Thyroid gland (tissue), 4 donors: ENCODE measurements at regions not wholly inside any gene's neighbourhood (a gene's known extent, or its start where the extent isn't known, plus 50 kb on each side); places are given as distances from the start of the nearest gene placed in this dataset.

Experiments used
- DNase-seq, 2 donors: peaks; one replicate each; pipeline ENCODE4 v3.0.0-alpha.2; 2019
- H3K27ac ChIP-seq, 3 donors: fragments of 200-600 bp; sonication (generic); 1 replicate in 2 of 3; 2 replicates in 1 of 3; pipeline ENCODE4 v1.5.1; 2016 to 2019; ENCODE audit warnings: mild to moderate bottlenecking in 1 of 3, moderate library complexity in 1 of 3
- H3K27me3 ChIP-seq: fragments of 200-600 bp; sonication (generic); one replicate; pipeline ENCODE4 v1.5.1; 2019
- H3K36me3 ChIP-seq, 2 donors: fragments of 200-600 bp; sonication (generic); one replicate each; pipeline ENCODE4 v1.5.1; 2016 to 2019
- H3K4me1 ChIP-seq, 2 donors: fragments of 200-600 bp; sonication (generic); one replicate each; pipeline ENCODE4 v1.5.1; 2017 to 2019
- H3K4me3 ChIP-seq, 3 donors: fragments of 200-600 bp; sonication (generic); replicated peaks in 1 of 3; 1 replicate in 2 of 3; 2 replicates in 1 of 3; pipeline ENCODE4 v1.5.1; 2016; ENCODE audit warnings: mild to moderate bottlenecking in 1 of 3
- H3K9me3 ChIP-seq: fragments of 200-600 bp; sonication (generic); one replicate; pipeline ENCODE4 v1.5.1; 2017
- CTCF ChIP-seq, 6 experiments: fragments of 200-600 bp in 3 of 6; fragments of 450-650 bp in 3 of 6; sonication (generic) in 3 of 6; IDR thresholded peaks; one replicate each; pipeline ENCODE4 v1.5.1; 2016 to 2019; ENCODE audit warnings: antibody characterized with exemption in 6 of 6, mild to moderate bottlenecking in 2 of 6, inconsistent platforms in 1 of 6, moderate library complexity in 1 of 6
- POLR2A ChIP-seq, 2 donors: fragments of 450-650 bp; IDR thresholded peaks; one replicate each; pipeline ENCODE4 v1.6.1; 2017; ENCODE audit warnings: antibody characterized with exemption in 2 of 2, mild to moderate bottlenecking in 2 of 2, moderate library complexity in 1 of 2
- WGBS, 2 donors: methylation state at CpG; one replicate each; pipeline ENCODE4 v1.1.5; 2017; 5-methylcytosine and 5-hydroxymethylcytosine counted together
- intact Hi-C: fragments of 100-400 bp; cut with DNase I; formaldehyde crosslinking; loops from one replicate; pipeline ENCODE4 v1.15.1; 2023

GRCh38 chr13:100809856-100810255, 135.3 kb upstream of the TMTC4 start:
- Histone ChIP-seq H3K4me1 (no peaks in the 10 kb centered on the region), H3K27ac (no peak overlapping the region), H3K27me3 (no peaks in the 10 kb centered on the region), H3K36me3 (no peaks in the 10 kb centered on the region), H3K9me3 (no peaks in the 10 kb centered on the region), H3K4me3 (no peak overlapping the region)
- no peak for TF ChIP-seq CTCF (IDR thresholded peaks at IDR 0.05)
- no peak for TF ChIP-seq POLR2A (IDR thresholded peaks at IDR 0.05)
- intact Hi-C loops, result no loop called here
- DNase-seq, result no peak
- WGBS, 2 donors, result 58 to 62% methylated on average over 3 of the region's 3 CpGs

GRCh38 chr13:100809129-100809390, 134.5 kb upstream of the TMTC4 start:
- no peaks in the 10 kb centered on the region for H3K4me1 ChIP-seq
- TF ChIP-seq CTCF (IDR thresholded peaks at IDR 0.05) (no peak), POLR2A (IDR thresholded peaks at IDR 0.05) (no peak)
- no peaks in the 10 kb centered on the region for H3K9me3 ChIP-seq
- DNase-seq, result no peak
- WGBS, 2 donors, result 74 to 86% methylated on average over 2 of the region's 2 CpGs
- intact Hi-C loops, result no loop called here
- H3K27ac ChIP-seq, result no peak overlapping the region
- no peaks in the 10 kb centered on the region for H3K36me3 ChIP-seq
- no peak overlapping the region for H3K4me3 ChIP-seq
- H3K27me3 ChIP-seq, result no peaks in the 10 kb centered on the region

DNA sequence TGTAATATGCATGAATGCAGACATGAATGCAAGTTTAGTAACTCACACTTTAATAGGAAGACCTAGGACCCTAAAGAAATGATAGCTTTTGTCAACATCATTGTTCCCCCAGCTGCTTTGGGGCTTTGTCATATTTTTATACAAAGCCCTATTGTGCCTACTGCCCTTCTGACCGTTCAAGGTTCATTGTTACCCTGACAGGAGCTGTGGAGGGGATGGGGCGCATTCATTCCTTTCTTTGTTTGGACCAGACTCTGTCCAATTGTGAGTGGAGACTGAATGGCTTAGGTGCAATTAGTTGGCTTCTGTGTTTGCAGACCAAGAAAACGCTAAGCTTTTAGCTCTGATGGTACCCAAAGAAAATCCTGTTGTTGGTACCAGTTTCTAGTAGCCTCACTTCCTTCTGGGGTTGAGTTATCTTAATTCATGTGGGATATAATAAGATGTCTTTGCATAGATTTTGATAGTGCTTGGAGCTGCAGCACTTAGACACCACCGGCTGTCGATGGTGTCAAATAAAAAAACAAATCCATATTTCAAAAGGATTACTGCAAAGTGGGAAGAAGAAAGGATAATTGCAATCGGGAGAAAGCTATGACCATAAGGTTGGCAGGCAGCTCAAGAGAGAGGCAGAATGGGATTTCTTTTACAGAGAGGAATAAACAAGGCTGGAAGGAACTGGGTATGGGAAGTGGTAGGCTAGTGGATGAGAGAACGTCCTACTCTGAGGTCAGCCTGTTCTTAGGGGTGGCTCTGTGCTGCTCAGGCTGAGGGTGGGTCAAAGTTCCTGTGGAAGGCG, 133.9 kb upstream of the TMTC4 start:
- no peaks in the 10 kb centered on the region for H3K36me3 ChIP-seq
- H3K9me3 ChIP-seq, result no peaks in the 10 kb centered on the region
- DNase-seq, result no peak
- no peaks in the 10 kb centered on the region for H3K27me3 ChIP-seq
- H3K4me3 ChIP-seq, result no peak overlapping the region
- intact Hi-C loops, result no loop called here
- 69 to 73% methylated on average over 8 of the region's 8 CpGs for whole genome bisulfite sequencing, 2 donors
- H3K27ac ChIP-seq, result no peak overlapping the region
- no peak for TF ChIP-seq POLR2A (IDR thresholded peaks at IDR 0.05)
- no peak for TF ChIP-seq CTCF (IDR thresholded peaks at IDR 0.05)
- no peaks in the 10 kb centered on the region for H3K4me1 ChIP-seq

DNA sequence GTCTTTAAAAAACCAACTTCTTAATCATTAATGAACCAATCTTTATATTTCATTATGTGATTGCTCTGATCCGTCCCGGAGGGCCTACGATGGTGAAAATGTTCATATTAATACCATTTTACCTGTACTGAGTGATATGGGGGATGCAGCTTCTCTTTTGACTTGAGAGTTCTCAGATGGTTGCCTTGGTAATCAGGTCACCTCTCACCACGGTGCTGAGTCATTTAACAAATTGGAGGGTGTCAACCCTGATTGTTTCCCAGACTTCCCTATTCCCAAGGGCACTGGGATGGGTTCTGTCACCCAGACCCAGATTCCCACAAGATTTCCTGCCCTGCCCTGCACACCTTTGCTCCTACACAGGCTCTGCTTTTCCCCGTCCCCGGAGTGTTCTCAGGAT, 128.5 kb upstream of the TMTC4 start:
- Histone ChIP-seq H3K27me3 (no peaks in the 10 kb centered on the region), H3K4me1 (no peaks in the 10 kb centered on the region), H3K36me3 (no peaks in the 10 kb centered on the region), H3K9me3 (no peaks in the 10 kb centered on the region), H3K4me3 (no peak overlapping the region), H3K27ac (no peak overlapping the region)
- WGBS, 2 donors, result 69 to 83% methylated on average over 6 of the region's 6 CpGs
- intact Hi-C loops, result no loop called here
- no peak for DNase-seq
- TF ChIP-seq POLR2A (IDR thresholded peaks at IDR 0.05), result no peak
- TF ChIP-seq CTCF (IDR thresholded peaks at IDR 0.05), result no peak

- no peak for DNase-seq
- TF ChIP-seq CTCF (IDR thresholded peaks at IDR 0.05) (no peak), POLR2A (IDR thresholded peaks at IDR 0.05) (no peak)
Observed at GRCh38 chr13:100800283-100800875, 125.8 kb upstream of the TMTC4 start.

More at GRCh38 chr13:100800283-100800875, 125.8 kb upstream of the TMTC4 start:
- Histone ChIP-seq H3K36me3 (no peaks in the 10 kb centered on the region), H3K9me3 (no peaks in the 10 kb centered on the region), H3K27ac (no peak overlapping the region), H3K27me3 (no peaks in the 10 kb centered on the region), H3K4me1 (no peaks in the 10 kb centered on the region), H3K4me3 (no peak overlapping the region)
- intact Hi-C loops, result no loop called here
- 86 to 88% methylated on average over 8 of the region's 8 CpGs for WGBS, 2 donors
